Endodermal cell (in vitro differentiated cells): ENCODE measurements at regions not wholly inside any gene's neighbourhood (a gene's known extent, or its start where the extent isn't known, plus 50 kb on each side); places are given as distances from the start of the nearest gene placed in this dataset.

ENCODE experiments used
- DNase-seq: peaks from one replicate; pipeline ENCODE4 v3.0.0-alpha.2; 2017
- H3K27ac ChIP-seq: 2 replicates; pipeline ENCODE4 v1.5.1; 2013; ENCODE audit warnings: mild to moderate bottlenecking, low read depth, low read length, moderate library complexity
- H3K27me3 ChIP-seq: 2 replicates; pipeline ENCODE4 v1.6.1; 2013; ENCODE audit warnings: mild to moderate bottlenecking, low read length, moderate library complexity; ENCODE audit not compliant: insufficient read depth, control insufficient read depth, poor library complexity, severe bottlenecking
- H3K36me3 ChIP-seq: 2 replicates; pipeline ENCODE4 v1.7.0; 2013; ENCODE audit warnings: mild to moderate bottlenecking, low read length, moderate library complexity; ENCODE audit not compliant: control insufficient read depth, insufficient read depth
- H3K4me1 ChIP-seq: one replicate; pipeline ENCODE4 v1.7.0; 2013; ENCODE audit warnings: low read length; ENCODE audit not compliant: control insufficient read depth, insufficient read depth
- H3K4me3 ChIP-seq: 2 replicates; pipeline ENCODE4 v1.5.1; 2013; ENCODE audit warnings: mild to moderate bottlenecking, low read length, moderate library complexity
- H3K9ac ChIP-seq: 2 replicates; pipeline ENCODE4 v1.6.1; 2013; ENCODE audit warnings: mild to moderate bottlenecking, low read length, moderate library complexity; ENCODE audit not compliant: poor library complexity, severe bottlenecking; ENCODE audit errors: extremely low read depth
- H3K9me3 ChIP-seq: 2 replicates; pipeline ENCODE4 v1.6.1; 2013; ENCODE audit warnings: mild to moderate bottlenecking, low read length, moderate library complexity; ENCODE audit not compliant: control insufficient read depth
- H3K27ac Mint-ChIP-seq: 2 replicates; pipeline ENCODE4 v1.8.0; 2020; ENCODE audit warnings: mixed read lengths
- H3K27me3 Mint-ChIP-seq: 2 replicates; pipeline ENCODE4 v1.8.0; 2021; ENCODE audit warnings: mild to moderate bottlenecking, mixed read lengths; ENCODE audit not compliant: insufficient read depth
- H3K36me3 Mint-ChIP-seq: 2 replicates; pipeline ENCODE4 v1.8.0; 2020; ENCODE audit warnings: low read depth, mixed read lengths
- H3K4me1 Mint-ChIP-seq: 2 replicates; pipeline ENCODE4 v1.8.0; 2020; ENCODE audit warnings: mixed read lengths
- H3K4me3 Mint-ChIP-seq: 2 replicates; pipeline ENCODE4 v1.8.0; 2020; ENCODE audit warnings: mild to moderate bottlenecking, moderate library complexity, mixed read lengths
- H3K9me3 Mint-ChIP-seq: 2 replicates; pipeline ENCODE4 v1.8.0; 2020; ENCODE audit warnings: mild to moderate bottlenecking, mixed read lengths
- CTCF ChIP-seq: fragments of 200-600 bp; sonication (generic); conservative IDR thresholded peaks from 2 replicates; pipeline ENCODE4 v1.5.0; 2021; ENCODE audit warnings: antibody characterized with exemption, mild to moderate bottlenecking
- WGBS, 2 experiments: methylation state at CpG; one replicate each; pipeline versions ENCODE4 v1.1.5 to v1.1.7; 2013; ENCODE audit warnings: missing lambda C conversion rate in 2 of 2, mixed read lengths in 1 of 2; ENCODE audit not compliant: insufficient coverage in 1 of 2, insufficient read length in 1 of 2; 5-methylcytosine and 5-hydroxymethylcytosine counted together

DNA sequence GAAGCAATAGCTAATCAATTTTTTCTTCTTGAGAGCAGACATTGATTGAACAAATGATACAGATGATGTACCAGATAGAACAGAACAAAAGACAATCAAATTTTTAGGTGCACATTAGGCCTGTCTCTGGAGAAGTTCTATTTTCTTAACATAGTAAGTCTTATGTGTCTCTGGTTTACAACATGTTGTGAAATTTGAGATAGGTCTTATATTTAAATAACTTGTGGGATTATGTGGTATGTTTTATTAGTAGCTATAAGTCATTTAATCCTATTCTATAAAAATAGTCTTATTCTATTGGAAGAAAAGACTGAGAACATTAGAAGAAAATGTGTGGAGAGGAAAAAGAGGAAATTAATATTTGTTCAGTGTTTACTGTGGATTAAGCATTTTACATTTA is 358.0 kb downstream of the ATP23 start:
- H3K4me3 Mint-ChIP-seq, result no peak overlapping the region
- H3K9me3 Mint-ChIP-seq, result no peaks in the 10 kb centered on the region
- no peaks in the 10 kb centered on the region for H3K36me3 Mint-ChIP-seq
- H3K27me3 Mint-ChIP-seq, result no peaks in the 10 kb centered on the region
- Histone ChIP-seq H3K27ac (peak overlapping the region; percentile 87), H3K9me3 (no peaks in the 10 kb centered on the region), H3K27me3 (no peaks in the 10 kb centered on the region), H3K36me3 (no peaks in the 10 kb centered on the region), H3K4me1 (no peaks in the 10 kb centered on the region), H3K4me3 (no peak overlapping the region), H3K9ac (no peak overlapping the region)
- H3K27ac Mint-ChIP-seq, result no peak overlapping the region
- no peak for DNase-seq
- peaks cover 43% of the 10 kb centered on the region for H3K4me1 Mint-ChIP-seq
- TF ChIP-seq CTCF, result no peak

- Histone ChIP-seq H3K4me3 (no peak overlapping the region), H3K36me3 (no peaks in the 10 kb centered on the region), H3K27me3 (no peaks in the 10 kb centered on the region), H3K4me1 (no peaks in the 10 kb centered on the region), H3K9me3 (peaks cover under 1% of the 10 kb centered on the region), H3K27ac (no peak overlapping the region), H3K9ac (no peak overlapping the region)
- H3K27ac Mint-ChIP-seq, result peak overlapping the region; percentile 32
- 95% methylated on average over 4 to 8 of the region's 8 CpGs for WGBS, 2 experiments
- no peak for DNase-seq
- TF ChIP-seq CTCF, result no peak
- no peaks in the 10 kb centered on the region for H3K36me3 Mint-ChIP-seq
- no peaks in the 10 kb centered on the region for H3K27me3 Mint-ChIP-seq
- no peaks in the 10 kb centered on the region for H3K9me3 Mint-ChIP-seq
- peaks cover 44% of the 10 kb centered on the region for H3K4me1 Mint-ChIP-seq
- H3K4me3 Mint-ChIP-seq, result no peak overlapping the region
These were observed 359.8 kb downstream of the ATP23 start for GRCh38 chr12:58301038-58301729.

GRCh38 chr12:58301730-58302122 is 360.4 kb downstream of the ATP23 start:
- Mint-ChIP-seq H3K4me1 (peaks cover 38% of the 10 kb centered on the region), H3K27me3 (no peaks in the 10 kb centered on the region), H3K9me3 (peaks cover 3% of the 10 kb centered on the region), H3K4me3 (no peak overlapping the region), H3K27ac (peak overlapping the region; percentile 32), H3K36me3 (no peaks in the 10 kb centered on the region)
- Histone ChIP-seq H3K4me1 (no peaks in the 10 kb centered on the region), H3K4me3 (no peak overlapping the region), H3K27me3 (no peaks in the 10 kb centered on the region), H3K36me3 (no peaks in the 10 kb centered on the region), H3K9ac (no peak overlapping the region), H3K27ac (no peak overlapping the region), H3K9me3 (peaks cover 6% of the 10 kb centered on the region)
- DNase-seq, result peak; percentile 57
- WGBS, 2 experiments, result 70 to 83% methylated on average over 3 to 4 of the region's 4 CpGs
- no peak for TF ChIP-seq CTCF
